Endometrium (tissue), 2 donors: ENCODE measurements at regions not wholly inside any gene's neighbourhood (a gene's known extent, or its start where the extent isn't known, plus 50 kb on each side); places are given as distances from the start of the nearest gene placed in this dataset.
"Not testable (repeated sequence)": the region's sequence is repeated elsewhere in the genome, so short reads cannot be mapped to it uniquely, and the experiment has no call there.

Experiments
- FAIRE-seq: peaks from 2 replicates; lab custom pipeline; 2012; peaks lifted over from hg19 to GRCh38; lab: Jason Lieb, UNC
- donor health status: control.
- donor health status: control.

- no peak for FAIRE-seq
These were observed 67.2 kb downstream of the BUB3 start for GRCh38 chr10:123221418-123221817.

- FAIRE-seq, result no peak
These were observed 68.6 kb downstream of the BUB3 start for GRCh38 chr10:123222832-123223231.

GRCh38 chr10:123227706-123228105 lies 73.5 kb downstream of the BUB3 start:
- FAIRE-seq, result no peak

GRCh38 chr10:123229927-123230630 lies 75.9 kb downstream of the BUB3 start:
- no peak for FAIRE-seq

- not testable (repeated sequence) for FAIRE-seq
These were observed 78.7 kb downstream of the BUB3 start for GRCh38 chr10:123232879-123233278.

- FAIRE-seq, result not testable (repeated sequence)
These were observed 80.8 kb downstream of the BUB3 start for GRCh38 chr10:123235014-123235413.

GRCh38 chr10:123236126-123236525 lies 81.9 kb downstream of the BUB3 start:
- FAIRE-seq, result no peak

- FAIRE-seq, result no peak
These were observed 86.0 kb downstream of the BUB3 start for GRCh38 chr10:123240250-123240649.

- FAIRE-seq, result no peak
These were observed 86.6 kb downstream of the BUB3 start for GRCh38 chr10:123240776-123241175.

GRCh38 chr10:123241391-123242141 lies 87.4 kb downstream of the BUB3 start:
- FAIRE-seq, result no peak

- FAIRE-seq, result no peak
These were observed 90.5 kb downstream of the BUB3 start for GRCh38 chr10:123244747-123245146.

GRCh38 chr10:123245264-123245663 lies 91.1 kb downstream of the BUB3 start:
- no peak for FAIRE-seq

- FAIRE-seq, result no peak
These were observed 95.7 kb downstream of the BUB3 start for GRCh38 chr10:123249894-123250293.

GRCh38 chr10:123250640-123251039 lies 96.4 kb downstream of the BUB3 start:
- FAIRE-seq, result no peak

- FAIRE-seq, result no peak
These were observed 98.6 kb downstream of the BUB3 start for GRCh38 chr10:123252779-123253178.

- not testable (repeated sequence) for FAIRE-seq
These were observed 100.1 kb downstream of the BUB3 start for GRCh38 chr10:123254343-123254742.

- FAIRE-seq, result no peak
These were observed 103.8 kb downstream of the BUB3 start for GRCh38 chr10:123257904-123258456.

GRCh38 chr10:123259081-123259480 lies 104.9 kb downstream of the BUB3 start:
- no peak for FAIRE-seq

GRCh38 chr10:123259791-123260190 lies 105.6 kb downstream of the BUB3 start:
- FAIRE-seq, result no peak

- no peak for FAIRE-seq
These were observed 108.3 kb downstream of the BUB3 start for GRCh38 chr10:123262456-123262855.

GRCh38 chr10:123266971-123267370 lies 112.8 kb downstream of the BUB3 start:
- no peak for FAIRE-seq

GRCh38 chr10:123269017-123269552 lies 114.9 kb downstream of the BUB3 start:
- FAIRE-seq, result no peak

GRCh38 chr10:123269675-123270074 lies 115.5 kb downstream of the BUB3 start:
- no peak for FAIRE-seq
